GM12892 (cell line): ENCODE measurements at regions not wholly inside any gene's neighbourhood (a gene's known extent, or its start where the extent isn't known, plus 50 kb on each side); places are given as distances from the start of the nearest gene placed in this dataset.
"Not testable (repeated sequence)": the region's sequence is repeated elsewhere in the genome, so short reads cannot be mapped to it uniquely, and the experiment has no call there.

Experiments used
- POLR2A ChIP-seq: IDR thresholded peaks from 2 replicates; pipeline ENCODE4 v1.6.1; 2011; ENCODE audit warnings: low read depth, low read length, control low read depth
- TAF1 ChIP-seq: IDR thresholded peaks from 2 replicates; pipeline ENCODE4 v1.6.1; 2011; ENCODE audit warnings: low read depth, mild to moderate bottlenecking, control low read depth, low read length, borderline replicate concordance

- not testable (repeated sequence) for TF ChIP-seq POLR2A, TAF1
Observed at GRCh38 chr1:146400173-146401121, 171.6 kb upstream of the NOTCH2NLA start.
